PC-9 (cell line): ENCODE measurements at regions not wholly inside any gene's neighbourhood (a gene's known extent, or its start where the extent isn't known, plus 50 kb on each side); places are given as distances from the start of the nearest gene placed in this dataset.

Experiments
- BruUV-seq: library from RNA; stranded (reverse); fragments of 400-500 nt; replicated peaks from 2 replicates; lab custom pipeline; 2021; lab: Mats Ljungman, UMichigan
- CTCF ChIA-PET: fragments of 300-600 bp; sonication (Branson Sonifier 250); formaldehyde crosslinking; loops from one replicate; lab custom pipeline; 2022; ENCODE audit warnings: antibody characterized with exemption; lab: Charles Lee
- POLR2A ChIA-PET: fragments of 300-600 bp; sonication (Branson Sonifier 250); formaldehyde crosslinking; loops from one replicate; lab custom pipeline; 2022; ENCODE audit warnings: antibody characterized with exemption; ENCODE audit not compliant: unreplicated experiment; lab: Charles Lee
- DNase-seq, 2 experiments: peaks; one replicate each; pipeline versions ENCODE4 v3.0.0 to v3.0.0-alpha.2; 2015 to 2022; ENCODE audit warnings: mixed read lengths in 1 of 2
- H2AFZ ChIP-seq: fragments of 200-600 bp; sonication (generic); 2 replicates; pipeline ENCODE4 v1.8.1; 2017; ENCODE audit warnings: antibody characterized with exemption
- H3F3A ChIP-seq: fragments of 200-600 bp; sonication (generic); 2 replicates; pipeline ENCODE4 v1.8.1; 2017; ENCODE audit warnings: antibody characterized with exemption, mild to moderate bottlenecking, low read depth; ENCODE audit not compliant: insufficient read depth
- H3K27ac ChIP-seq: fragments of 200-600 bp; sonication (generic); 2 replicates; pipeline ENCODE4 v1.6.1; 2016; ENCODE audit warnings: mixed run types
- H3K27me3 ChIP-seq: fragments of 200-600 bp; sonication (generic); 2 replicates; pipeline ENCODE4 v1.6.1; 2016; ENCODE audit warnings: low read depth, mixed run types; ENCODE audit not compliant: insufficient read depth
- H3K36me3 ChIP-seq: fragments of 200-600 bp; sonication (generic); 2 replicates; pipeline ENCODE4 v1.6.1; 2016; ENCODE audit warnings: low read depth, mixed run types
- H3K4me1 ChIP-seq: fragments of 200-600 bp; sonication (generic); replicated peaks from 2 replicates; pipeline ENCODE4 v1.6.1; 2016; ENCODE audit warnings: mixed run types; ENCODE audit not compliant: insufficient read depth
- H3K4me2 ChIP-seq: fragments of 200-600 bp; sonication (generic); 2 replicates; pipeline ENCODE4 v1.6.1; 2017; ENCODE audit warnings: mixed run types
- H3K4me3 ChIP-seq: fragments of 200-600 bp; sonication (generic); 2 replicates; pipeline ENCODE4 v1.6.1; 2016; ENCODE audit warnings: mixed run types
- H3K79me2 ChIP-seq: fragments of 200-600 bp; sonication (generic); 2 replicates; pipeline ENCODE4 v1.6.1; 2017; ENCODE audit warnings: low read depth, mixed run types
- H3K9me2 ChIP-seq: fragments of 200-600 bp; sonication (generic); 2 replicates; pipeline ENCODE4 v1.8.1; 2017; ENCODE audit warnings: mild to moderate bottlenecking; ENCODE audit not compliant: insufficient read depth
- H3K9me3 ChIP-seq: fragments of 200-600 bp; sonication (generic); 2 replicates; pipeline ENCODE4 v1.8.1; 2016; ENCODE audit warnings: low read depth; ENCODE audit not compliant: insufficient read depth
- H4K20me1 ChIP-seq: fragments of 200-600 bp; sonication (generic); 2 replicates; pipeline ENCODE4 v1.8.1; 2017; ENCODE audit not compliant: insufficient read depth
- CTCF ChIP-seq: fragments of 200-600 bp; sonication (generic); conservative IDR thresholded peaks from 2 replicates; pipeline ENCODE4 v1.6.1; 2017; ENCODE audit warnings: mixed run types, antibody characterized with exemption, mild to moderate bottlenecking, moderate library complexity
- EZH2 ChIP-seq: fragments of 200-600 bp; sonication (generic); IDR thresholded peaks from 2 replicates; pipeline ENCODE4 v1.8.0; 2017; ENCODE audit warnings: antibody characterized with exemption, low read depth
- intact Hi-C: fragments of 100-400 bp; cut with micrococcal nuclease; formaldehyde crosslinking; loops from one replicate; pipeline ENCODE4 v1.10.0; 2022; ENCODE audit not compliant: unreplicated experiment

GRCh38 chr11:21761000-21761399, 431.9 kb upstream of the ANO5 start:
- Histone ChIP-seq H3K9me2 (no peaks in the 10 kb centered on the region), H3F3A (no peaks in the 10 kb centered on the region), H4K20me1 (no peaks in the 10 kb centered on the region), H3K4me1 (no peaks in the 10 kb centered on the region), H2AFZ (no peak overlapping the region), H3K27me3 (no peaks in the 10 kb centered on the region), H3K4me2 (no peak overlapping the region), H3K79me2 (no peaks in the 10 kb centered on the region), H3K36me3 (no peaks in the 10 kb centered on the region), H3K27ac (no peak overlapping the region), H3K4me3 (no peak overlapping the region), H3K9me3 (no peaks in the 10 kb centered on the region)
- no TSS peak for BruUV-seq
- intact Hi-C loops: no loop called here
- TF ChIP-seq EZH2 (no peak), CTCF (no peak)
- ChIA-PET CTCF (no interaction called here), POLR2A (no interaction called here)
- DNase-seq: no peak

- Histone ChIP-seq H3K9me2 (no peaks in the 10 kb centered on the region; the same call in 1 of the 2 replicates), H3K27ac (no peak overlapping the region), H2AFZ (no peak overlapping the region), H3K9me3 (no peaks in the 10 kb centered on the region), H3K4me1 (no peaks in the 10 kb centered on the region), H4K20me1 (no peaks in the 10 kb centered on the region), H3K36me3 (no peaks in the 10 kb centered on the region), H3F3A (no peaks in the 10 kb centered on the region), H3K4me2 (no peak overlapping the region), H3K27me3 (no peaks in the 10 kb centered on the region), H3K4me3 (no peak overlapping the region), H3K79me2 (no peaks in the 10 kb centered on the region)
- BruUV-seq: no TSS peak
- TF ChIP-seq EZH2: no peak
- intact Hi-C loops: no loop called here
- ChIA-PET POLR2A (no interaction called here), CTCF (no interaction called here)
- no peak for DNase-seq
These were observed 424.5 kb upstream of the ANO5 start for GRCh38 chr11:21768388-21768787.

DNA sequence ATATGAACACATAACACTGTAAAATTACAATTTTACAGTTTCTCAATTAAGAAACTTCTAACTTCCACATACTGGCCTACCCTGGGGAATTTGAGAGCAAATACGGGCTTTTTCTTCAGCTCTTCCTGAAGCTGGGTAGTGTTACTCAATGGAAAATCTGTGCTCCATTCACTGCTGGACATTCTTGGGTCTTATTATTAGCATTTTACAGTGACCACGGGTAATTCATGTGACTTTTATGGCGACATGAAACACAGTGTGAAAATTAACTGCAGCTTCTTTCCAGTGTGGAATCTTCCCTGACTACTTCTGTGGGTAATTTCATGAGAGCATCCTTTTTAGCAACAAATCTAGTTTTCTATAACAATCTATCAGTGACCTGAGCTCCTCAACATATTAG, 423.7 kb upstream of the ANO5 start:
- no peak for DNase-seq
- Histone ChIP-seq H3K4me1 (no peaks in the 10 kb centered on the region), H3K27me3 (no peaks in the 10 kb centered on the region), H3K27ac (no peak overlapping the region), H2AFZ (no peak overlapping the region), H4K20me1 (no peaks in the 10 kb centered on the region), H3K79me2 (no peaks in the 10 kb centered on the region), H3K4me2 (no peak overlapping the region), H3F3A (no peaks in the 10 kb centered on the region), H3K36me3 (no peaks in the 10 kb centered on the region), H3K9me3 (no peaks in the 10 kb centered on the region), H3K4me3 (no peak overlapping the region), H3K9me2 (no peaks in the 10 kb centered on the region; the same call in 1 of the 2 replicates)
- POLR2A ChIA-PET: no interaction called here
- CTCF ChIA-PET: no interaction called here
- intact Hi-C loops: no loop called here
- TF ChIP-seq EZH2 (no peak), CTCF (no peak)
- no TSS peak for BruUV-seq

GRCh38 chr11:21771097-21771496, 421.8 kb upstream of the ANO5 start:
- POLR2A ChIA-PET: no interaction called here
- TF ChIP-seq CTCF (no peak), EZH2 (no peak)
- H3K79me2 ChIP-seq: no peaks in the 10 kb centered on the region
- no peak overlapping the region for H3K4me2 ChIP-seq
- BruUV-seq: no TSS peak
- no peak overlapping the region for H3K4me3 ChIP-seq
- H4K20me1 ChIP-seq: no peaks in the 10 kb centered on the region
- no peak overlapping the region for H2AFZ ChIP-seq
- no peak overlapping the region for H3K27ac ChIP-seq
- H3K9me2 ChIP-seq: no peaks in the 10 kb centered on the region; the same call in 1 of the 2 replicates
- CTCF ChIA-PET: no interaction called here
- no peaks in the 10 kb centered on the region for H3K4me1 ChIP-seq
- no peak for DNase-seq
- intact Hi-C loops: no loop called here
- H3F3A ChIP-seq: no peaks in the 10 kb centered on the region
- H3K36me3 ChIP-seq: no peaks in the 10 kb centered on the region
- no peaks in the 10 kb centered on the region for H3K9me3 ChIP-seq
- H3K27me3 ChIP-seq: no peaks in the 10 kb centered on the region
